ENCODE measurements at regions not wholly inside any gene's neighbourhood (a gene's known extent, or its start where the extent isn't known, plus 50 kb on each side); places are given as distances from the start of the nearest gene placed in this dataset.

- no peak for DNase-seq
Measured at GRCh38 chr2:133816037-133816436, 247.8 kb upstream of the NCKAP5 start.

GRCh38 chr2:133817680-133818566, 249.7 kb upstream of the NCKAP5 start:
- no peak for DNase-seq

GRCh38 chr2:133818661-133819060, 250.4 kb upstream of the NCKAP5 start:
- no peak for DNase-seq

GRCh38 chr2:133819906-133820305, 251.6 kb upstream of the NCKAP5 start:
- DNase-seq = no peak

- no peak for DNase-seq
Measured at GRCh38 chr2:133821107-133821760, 253.0 kb upstream of the NCKAP5 start.

- DNase-seq = no peak
Measured at GRCh38 chr2:133822517-133823225, 254.4 kb upstream of the NCKAP5 start.

GRCh38 chr2:133823226-133823550, 254.9 kb upstream of the NCKAP5 start:
- no peak for DNase-seq

GRCh38 chr2:133824869-133825268, 256.6 kb upstream of the NCKAP5 start:
- no peak for DNase-seq

GRCh38 chr2:133825778-133826177, 257.5 kb upstream of the NCKAP5 start:
- no peak for DNase-seq

- no peak for DNase-seq
Measured at GRCh38 chr2:133828913-133829312, 260.6 kb upstream of the NCKAP5 start.

- DNase-seq = no peak
Measured at GRCh38 chr2:133829450-133830020, 261.3 kb upstream of the NCKAP5 start.

- no peak for DNase-seq
Measured at GRCh38 chr2:133833746-133834145, 265.5 kb upstream of the NCKAP5 start.

GRCh38 chr2:133835821-133836619, 267.8 kb upstream of the NCKAP5 start:
- DNase-seq = no peak

GRCh38 chr2:133836691-133837345, 268.6 kb upstream of the NCKAP5 start:
- DNase-seq = no peak

GRCh38 chr2:133837441-133838094, 269.3 kb upstream of the NCKAP5 start:
- DNase-seq = no peak

- no peak for DNase-seq
Measured at GRCh38 chr2:133838642-133839365, 270.5 kb upstream of the NCKAP5 start.

GRCh38 chr2:133839677-133840076, 271.4 kb upstream of the NCKAP5 start:
- DNase-seq = no peak

GRCh38 chr2:133840761-133841160, 272.5 kb upstream of the NCKAP5 start:
- DNase-seq = no peak

- no peak for DNase-seq
Measured at GRCh38 chr2:133841900-133842299, 273.6 kb upstream of the NCKAP5 start.

GRCh38 chr2:133842446-133842845, 274.2 kb upstream of the NCKAP5 start:
- DNase-seq = no peak

GRCh38 chr2:133843091-133843490, 274.8 kb upstream of the NCKAP5 start:
- DNase-seq = no peak
